Spleen (tissue), 11 donors: ENCODE measurements at regions not wholly inside any gene's neighbourhood (a gene's known extent, or its start where the extent isn't known, plus 50 kb on each side); places are given as distances from the start of the nearest gene placed in this dataset.

Source experiments
- DNase-seq: peaks from one replicate; pipeline ENCODE4 v3.0.0-alpha.2; 2020
- H3K27ac ChIP-seq, 8 donors: fragments of 200-600 bp; sonication (generic) in 7 of 8; 1 replicate in 4 of 8; 2 replicates in 4 of 8; pipeline versions ENCODE4 v1.5.0 to v1.8.0; 2016 to 2021; ENCODE audit warnings: inconsistent platforms in 4 of 8, mild to moderate bottlenecking in 4 of 8, moderate library complexity in 1 of 8
- H3K27me3 ChIP-seq, 7 donors: fragments of 200-600 bp; sonication (generic) in 6 of 7; replicated peaks in 1 of 7; 1 replicate in 4 of 7; 2 replicates in 3 of 7; pipeline versions ENCODE4 v1.5.0 to v1.8.0; 2016 to 2021; ENCODE audit warnings: inconsistent platforms in 3 of 7, mild to moderate bottlenecking in 1 of 7
- H3K36me3 ChIP-seq, 6 donors: fragments of 200-600 bp; sonication (generic) in 5 of 6; 1 replicate in 4 of 6; 2 replicates in 2 of 6; pipeline versions ENCODE4 v1.5.0 to v1.8.0; 2016 to 2021; ENCODE audit warnings: inconsistent platforms in 2 of 6
- H3K4me1 ChIP-seq, 6 donors: fragments of 200-600 bp; sonication (generic) in 5 of 6; 1 replicate in 3 of 6; 2 replicates in 3 of 6; pipeline versions ENCODE4 v1.5.0 to v1.8.0; 2016 to 2021; ENCODE audit warnings: inconsistent platforms in 3 of 6
- H3K4me3 ChIP-seq, 8 donors: fragments of 200-600 bp; sonication (generic) in 7 of 8; 1 replicate in 4 of 8; 2 replicates in 4 of 8; pipeline versions ENCODE4 v1.5.0 to v1.8.0; 2016 to 2021; ENCODE audit warnings: inconsistent platforms in 4 of 8, mild to moderate bottlenecking in 4 of 8, moderate library complexity in 2 of 8
- H3K9me3 ChIP-seq, 8 donors: fragments of 200-600 bp; sonication (generic) in 7 of 8; 1 replicate in 4 of 8; 2 replicates in 4 of 8; pipeline versions ENCODE4 v1.5.0 to v1.8.0; 2016 to 2021; ENCODE audit warnings: inconsistent platforms in 4 of 8
- POLR2A ChIP-seq, 3 donors: fragments of 450-650 bp; IDR thresholded peaks; one replicate each; pipeline ENCODE4 v1.5.1; 2017; ENCODE audit warnings: antibody characterized with exemption in 3 of 3, mild to moderate bottlenecking in 1 of 3
- POLR2AphosphoS5 ChIP-seq, 3 donors: sonication (generic); formaldehyde crosslinking; IDR thresholded peaks; one replicate each; pipeline ENCODE4 v1.5.1; 2017; ENCODE audit warnings: antibody characterized with exemption in 3 of 3
- WGBS, 5 donors: extraction: QIAGEN DNeasy Blood & Tissue Kit in 3 of 5; methylation state at CpG; one replicate each; pipeline versions ENCODE4 v1.1.5 to v1.1.7; 2013 to 2018; 5-methylcytosine and 5-hydroxymethylcytosine counted together
- intact Hi-C: fragments of 100-400 bp; cut with DNase I; formaldehyde crosslinking; loops from one replicate; pipeline ENCODE4 v1.15.0; 2023; ENCODE audit warnings: low total_unique reads
- TF ChIP-seq, protein P1 (sequence below), 11 experiments: fragments of 200-600 bp in 7 of 11; fragments of 450-650 bp in 4 of 11; sonication (generic) in 4 of 11; IDR thresholded peaks in 8 of 11; conservative IDR thresholded peaks in 3 of 11; 1 replicate in 7 of 11; 2 replicates in 4 of 11; pipeline versions ENCODE4 v1.4.0 to v1.8.0; 2016 to 2021; ENCODE audit warnings: antibody characterized with exemption in 11 of 11, inconsistent platforms in 4 of 11, mild to moderate bottlenecking in 1 of 11
- donor health status: healthy with polysubstance abuse.
- donor health status: DM: no; HTN: no; CAD: no; lungs with moderate emphysema.
- donor health status: DM: no; HTN: no; CAD: no.
- donor health status: Bipolar disorder and iron deficiency.
- donor health status: healthy.
- donor health status: DM: no; HTN: no; CAD: no.
- donor health status: DM: yes; HTN: yes; CAD: no.

DNA sequence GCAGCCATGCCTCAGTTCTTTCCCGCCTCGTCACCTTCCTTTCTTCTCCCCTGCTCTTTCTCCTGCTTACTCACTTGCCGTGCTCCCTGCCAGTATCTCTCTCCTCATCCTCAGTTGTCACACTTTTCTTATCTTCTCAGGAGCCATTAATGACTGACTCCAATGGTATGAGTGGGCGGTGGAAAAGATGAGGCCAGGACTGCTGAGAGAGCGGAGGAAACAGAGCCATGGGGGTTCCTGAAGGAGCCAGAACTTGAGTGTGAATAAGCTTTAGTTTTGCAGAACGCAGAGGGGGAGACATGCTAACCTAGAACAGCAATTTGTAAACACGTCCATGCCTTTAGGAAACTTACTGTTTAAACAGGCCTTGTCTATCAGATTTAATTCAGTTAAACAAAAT, 126.5 kb downstream of the CHIC2 start:
- WGBS, 5 donors: 82 to 94% (median 91%) methylated on average over 7 of the region's 7 CpGs

DNA sequence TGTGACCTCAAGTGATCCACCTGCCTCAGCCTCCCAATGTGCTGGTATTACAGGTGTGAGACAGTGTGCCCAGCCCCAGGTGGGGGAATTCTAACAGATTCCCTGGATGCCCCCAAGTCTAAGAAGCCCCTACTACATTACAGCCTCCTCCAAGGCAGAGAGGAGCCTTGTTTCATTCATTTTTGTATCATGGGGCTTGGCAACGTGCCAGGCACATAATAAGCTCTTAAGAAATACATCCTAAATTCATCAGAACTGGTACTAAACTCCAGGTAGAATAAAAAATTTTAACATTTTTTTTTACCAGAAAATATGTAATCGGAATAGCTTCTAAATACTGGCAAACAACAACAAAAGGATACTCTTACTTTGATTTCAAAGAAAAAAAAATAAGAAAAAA, 127.1 kb downstream of the CHIC2 start:
- TF ChIP-seq, protein P1, sequence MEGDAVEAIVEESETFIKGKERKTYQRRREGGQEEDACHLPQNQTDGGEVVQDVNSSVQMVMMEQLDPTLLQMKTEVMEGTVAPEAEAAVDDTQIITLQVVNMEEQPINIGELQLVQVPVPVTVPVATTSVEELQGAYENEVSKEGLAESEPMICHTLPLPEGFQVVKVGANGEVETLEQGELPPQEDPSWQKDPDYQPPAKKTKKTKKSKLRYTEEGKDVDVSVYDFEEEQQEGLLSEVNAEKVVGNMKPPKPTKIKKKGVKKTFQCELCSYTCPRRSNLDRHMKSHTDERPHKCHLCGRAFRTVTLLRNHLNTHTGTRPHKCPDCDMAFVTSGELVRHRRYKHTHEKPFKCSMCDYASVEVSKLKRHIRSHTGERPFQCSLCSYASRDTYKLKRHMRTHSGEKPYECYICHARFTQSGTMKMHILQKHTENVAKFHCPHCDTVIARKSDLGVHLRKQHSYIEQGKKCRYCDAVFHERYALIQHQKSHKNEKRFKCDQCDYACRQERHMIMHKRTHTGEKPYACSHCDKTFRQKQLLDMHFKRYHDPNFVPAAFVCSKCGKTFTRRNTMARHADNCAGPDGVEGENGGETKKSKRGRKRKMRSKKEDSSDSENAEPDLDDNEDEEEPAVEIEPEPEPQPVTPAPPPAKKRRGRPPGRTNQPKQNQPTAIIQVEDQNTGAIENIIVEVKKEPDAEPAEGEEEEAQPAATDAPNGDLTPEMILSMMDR (IDR thresholded peaks at IDR 0.05 in 8 of 11, conservative IDR thresholded peaks at IDR 0.05 in 3 of 11): no peak
- TF ChIP-seq POLR2AphosphoS5 (IDR thresholded peaks at IDR 0.05): no peak
- no peak for TF ChIP-seq POLR2A (IDR thresholded peaks at IDR 0.05)
- WGBS, 5 donors: 66 to 73% (median 71%) methylated on average over 2 of the region's 2 CpGs
- peaks cover 0 to 7% (median 0%) of the 10 kb centered on the region in 7 donors for H3K27me3 ChIP-seq
- no peak for DNase-seq
- H3K4me1 ChIP-seq: no peaks in the 10 kb centered on the region
- H3K36me3 ChIP-seq: no peaks in the 10 kb centered on the region
- intact Hi-C loops: no loop called here
- H3K4me3 ChIP-seq: no peak overlapping the region
- no peak overlapping the region for H3K27ac ChIP-seq
- H3K9me3 ChIP-seq: peaks cover 0 to 22% (median 12%) of the 10 kb centered on the region in 8 donors

More for the DNA sequence above, 126.5 kb downstream of the CHIC2 start:
- TF ChIP-seq POLR2AphosphoS5 (IDR thresholded peaks at IDR 0.05) (no peak), POLR2A (IDR thresholded peaks at IDR 0.05) (no peak)
- TF ChIP-seq, protein P1 (IDR thresholded peaks at IDR 0.05 in 8 of 11, conservative IDR thresholded peaks at IDR 0.05 in 3 of 11): no peak
- H3K9me3 ChIP-seq: peaks cover 0 to 22% (median 12%) of the 10 kb centered on the region in 8 donors
- no peak for DNase-seq
- H3K27me3 ChIP-seq: peaks cover 0 to 1% (median 0%) of the 10 kb centered on the region in 7 donors
- H3K27ac ChIP-seq: no peak overlapping the region
- H3K4me1 ChIP-seq: no peaks in the 10 kb centered on the region
- no peak overlapping the region for H3K4me3 ChIP-seq
- no peaks in the 10 kb centered on the region for H3K36me3 ChIP-seq
- intact Hi-C loops: no loop called here

DNA sequence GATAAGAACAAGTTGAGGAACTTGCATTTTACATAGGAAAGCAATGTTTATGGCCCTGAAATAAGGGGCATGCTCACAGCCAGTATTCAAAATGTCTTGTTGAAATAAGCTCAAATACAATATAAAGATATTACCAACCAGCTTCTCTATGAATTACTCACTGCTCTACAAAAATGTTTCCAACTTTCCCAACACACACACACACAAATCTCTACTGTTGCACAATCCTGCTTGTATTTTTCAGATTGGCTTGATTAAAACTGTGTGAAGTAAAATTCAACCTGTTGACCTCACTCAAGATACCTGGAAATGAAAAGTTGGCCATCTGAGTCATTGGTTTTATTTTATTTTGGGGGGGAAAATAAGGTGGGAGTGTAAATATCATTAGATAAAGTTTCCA, 128.6 kb downstream of the CHIC2 start:
- H3K9me3 ChIP-seq: peaks cover 0 to 18% (median 11%) of the 10 kb centered on the region in 8 donors
- intact Hi-C loops: no loop called here
- no peak overlapping the region for H3K4me3 ChIP-seq
- TF ChIP-seq POLR2AphosphoS5 (IDR thresholded peaks at IDR 0.05): no peak
- TF ChIP-seq, protein P1 (IDR thresholded peaks at IDR 0.05 in 8 of 11, conservative IDR thresholded peaks at IDR 0.05 in 3 of 11): no peak
- TF ChIP-seq POLR2A (IDR thresholded peaks at IDR 0.05): no peak
- H3K4me1 ChIP-seq: no peaks in the 10 kb centered on the region
- no peak for DNase-seq
- no peak overlapping the region for H3K27ac ChIP-seq
- peaks cover 0 to 7% (median 0%) of the 10 kb centered on the region in 7 donors for H3K27me3 ChIP-seq
- no peaks in the 10 kb centered on the region for H3K36me3 ChIP-seq

DNA sequence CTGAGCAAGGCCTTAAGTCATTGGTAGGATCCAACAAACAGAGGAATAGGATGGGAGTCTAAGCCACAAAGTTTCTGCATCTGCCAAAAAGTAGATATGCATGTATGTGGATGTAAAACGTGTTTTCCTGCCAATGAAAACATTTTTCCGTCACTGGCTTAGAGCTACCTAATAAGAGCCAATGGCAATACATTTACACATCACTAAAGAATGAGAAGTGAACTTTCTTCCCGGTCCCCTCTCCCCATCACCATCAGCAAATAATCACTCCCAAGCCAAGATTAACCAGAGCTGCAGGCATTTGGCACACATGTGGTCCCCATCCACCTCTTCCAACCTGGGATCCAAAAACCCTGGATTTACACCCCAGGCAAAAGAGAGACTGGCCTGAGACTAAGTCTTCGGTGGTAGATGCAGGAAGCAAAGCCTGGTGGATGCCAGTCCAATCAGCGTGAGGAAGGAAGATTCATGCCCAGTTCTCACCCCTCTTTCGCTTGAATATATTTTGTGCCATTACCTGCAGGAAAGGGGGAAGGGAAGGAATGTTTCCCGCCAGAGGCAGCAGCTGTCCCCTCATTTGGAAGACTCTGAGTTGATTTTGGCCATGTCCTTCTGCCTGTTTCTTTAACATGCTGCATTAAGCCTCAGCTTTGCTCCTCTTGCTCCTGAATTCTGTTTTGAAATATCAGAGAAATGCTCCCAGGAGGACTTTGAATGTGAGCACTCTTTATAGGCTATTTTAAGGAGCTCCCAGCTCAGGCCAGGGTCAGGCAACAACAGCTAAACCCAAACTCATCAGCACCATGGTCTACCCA, 131.4 kb downstream of the CHIC2 start:
- H3K36me3 ChIP-seq: no peaks in the 10 kb centered on the region
- 81 to 90% (median 88%) methylated on average over 7 of the region's 7 CpGs for WGBS, 5 donors
- H3K4me3 ChIP-seq: no peak overlapping the region
- H3K4me1 ChIP-seq: peaks cover 0 to 20% (median 3%) of the 10 kb centered on the region in 6 donors
- no peak overlapping the region for H3K27ac ChIP-seq
- H3K9me3 ChIP-seq: no peaks in the 10 kb centered on the region
- H3K27me3 ChIP-seq: peaks cover 0 to 7% (median 0%) of the 10 kb centered on the region in 7 donors
- intact Hi-C loops: no loop called here
- TF ChIP-seq, protein P1 (IDR thresholded peaks at IDR 0.05 in 8 of 11, conservative IDR thresholded peaks at IDR 0.05 in 3 of 11): no peak
- TF ChIP-seq POLR2AphosphoS5 (IDR thresholded peaks at IDR 0.05) (no peak), POLR2A (IDR thresholded peaks at IDR 0.05) (no peak)
- no peak for DNase-seq
